ENCODE measurements at regions not wholly inside any gene's neighbourhood (a gene's known extent, or its start where the extent isn't known, plus 50 kb on each side); places are given as distances from the start of the nearest gene placed in this dataset.
"Not testable (repeated sequence)": the region's sequence is repeated elsewhere in the genome, so short reads cannot be mapped to it uniquely, and the experiment has no call there.

DNA sequence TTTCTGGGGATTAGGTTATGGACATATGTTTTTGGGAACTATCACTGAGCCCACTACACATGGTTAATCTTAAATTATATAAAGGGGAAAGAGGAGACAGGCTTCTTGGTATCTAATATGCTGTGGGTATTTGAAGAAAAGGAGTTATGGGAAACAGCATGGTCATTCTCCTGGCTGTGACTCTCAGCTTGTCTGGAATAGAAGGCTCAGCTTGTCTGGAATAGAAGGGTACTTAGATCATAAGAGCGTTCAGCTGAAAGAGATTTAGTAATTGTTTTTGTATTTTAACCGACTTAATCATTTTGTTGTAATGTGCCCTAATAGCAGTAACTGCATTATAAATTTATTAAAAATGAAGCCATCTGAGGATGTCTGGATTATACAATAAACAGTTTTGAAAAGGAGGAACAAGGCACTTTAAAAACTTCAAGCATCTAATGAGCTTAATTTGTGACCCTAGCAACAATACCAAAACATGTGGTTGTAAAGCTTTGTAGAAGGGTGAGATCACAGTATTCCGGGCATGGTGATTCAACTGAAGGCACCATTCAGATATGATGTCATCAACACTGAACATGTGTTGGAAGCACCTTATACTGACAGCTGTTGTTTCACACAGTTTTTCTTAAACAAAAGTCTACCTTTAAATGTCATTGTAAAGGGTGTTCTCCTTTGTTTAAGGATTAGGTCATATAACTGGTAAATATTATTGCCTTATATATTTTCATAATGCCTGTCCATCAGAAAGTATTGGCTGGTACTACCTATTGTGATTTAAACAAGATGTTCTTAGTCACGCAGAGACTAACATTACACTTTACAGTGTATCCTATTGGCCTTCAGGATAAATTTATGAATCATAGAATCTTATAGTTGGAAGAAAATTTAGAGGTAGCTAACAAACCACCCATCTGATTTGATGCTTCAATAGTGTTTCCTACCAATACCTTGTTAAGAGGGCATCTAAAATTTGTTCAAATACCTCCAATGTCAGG lies 2174.1 kb upstream of the WWC1 start:
- ATAC-seq (ENCODE audit: low read depth) (no peak), DNase-seq (no peak)
- no peak overlapping the region for H3K4me3 Mint-ChIP-seq
- H3K27me3 Mint-ChIP-seq, result no peaks in the 10 kb centered on the region
- no peaks in the 10 kb centered on the region for H3K4me1 Mint-ChIP-seq
- no peak overlapping the region for H3K27ac Mint-ChIP-seq
- H3K9me3 Mint-ChIP-seq, result peaks cover 5% of the 10 kb centered on the region
- H3K36me3 Mint-ChIP-seq, result no peaks in the 10 kb centered on the region
- POLR2A ChIA-PET, result no interaction called here

DNA sequence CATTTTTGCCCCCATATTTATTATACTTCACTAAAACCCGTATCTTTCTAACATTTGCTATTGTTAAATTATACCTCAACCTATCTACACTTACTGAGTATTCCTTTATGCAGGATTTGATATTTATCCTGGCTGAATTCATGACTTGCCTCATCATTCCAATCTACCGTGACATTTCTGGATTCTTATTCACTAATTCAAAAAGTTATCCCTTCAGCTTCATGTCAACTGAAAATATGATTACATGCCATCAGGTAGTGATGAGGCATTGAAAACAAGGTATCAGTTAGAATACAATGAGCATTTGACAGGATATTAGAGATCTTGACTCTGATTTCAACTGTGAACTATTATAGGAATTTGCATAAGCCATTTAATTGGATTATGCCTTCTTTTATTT lies 2171.9 kb upstream of the WWC1 start:
- no peak overlapping the region for H3K4me3 Mint-ChIP-seq
- H3K4me1 Mint-ChIP-seq, result no peaks in the 10 kb centered on the region
- no peaks in the 10 kb centered on the region for H3K36me3 Mint-ChIP-seq
- POLR2A ChIA-PET, result no interaction called here
- H3K27ac Mint-ChIP-seq, result no peak overlapping the region
- no peak for DNase-seq
- ATAC-seq (ENCODE audit: low read depth), result no peak
- peaks cover 5% of the 10 kb centered on the region for H3K9me3 Mint-ChIP-seq
- no peaks in the 10 kb centered on the region for H3K27me3 Mint-ChIP-seq

DNA sequence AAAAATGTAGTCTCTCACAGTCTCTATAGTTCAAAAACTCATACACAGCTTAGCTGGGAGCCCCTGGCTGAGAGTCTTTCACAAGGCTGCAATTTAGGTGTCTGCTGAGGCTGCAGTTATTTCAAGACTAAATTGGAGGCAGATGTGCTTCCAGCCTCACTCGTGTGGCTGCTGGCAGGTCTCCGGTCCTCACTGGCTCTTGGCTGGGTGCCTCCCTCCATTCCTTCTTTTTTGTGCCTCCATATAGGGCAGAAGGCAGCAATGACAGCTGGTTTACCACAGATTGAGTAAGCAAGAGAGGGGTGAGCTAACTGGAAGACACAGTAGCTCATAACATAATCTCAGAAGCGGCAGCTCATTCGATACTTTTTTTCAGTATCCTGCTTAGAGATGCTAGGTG lies 2167.7 kb upstream of the WWC1 start:
- no peaks in the 10 kb centered on the region for H3K27me3 Mint-ChIP-seq

DNA sequence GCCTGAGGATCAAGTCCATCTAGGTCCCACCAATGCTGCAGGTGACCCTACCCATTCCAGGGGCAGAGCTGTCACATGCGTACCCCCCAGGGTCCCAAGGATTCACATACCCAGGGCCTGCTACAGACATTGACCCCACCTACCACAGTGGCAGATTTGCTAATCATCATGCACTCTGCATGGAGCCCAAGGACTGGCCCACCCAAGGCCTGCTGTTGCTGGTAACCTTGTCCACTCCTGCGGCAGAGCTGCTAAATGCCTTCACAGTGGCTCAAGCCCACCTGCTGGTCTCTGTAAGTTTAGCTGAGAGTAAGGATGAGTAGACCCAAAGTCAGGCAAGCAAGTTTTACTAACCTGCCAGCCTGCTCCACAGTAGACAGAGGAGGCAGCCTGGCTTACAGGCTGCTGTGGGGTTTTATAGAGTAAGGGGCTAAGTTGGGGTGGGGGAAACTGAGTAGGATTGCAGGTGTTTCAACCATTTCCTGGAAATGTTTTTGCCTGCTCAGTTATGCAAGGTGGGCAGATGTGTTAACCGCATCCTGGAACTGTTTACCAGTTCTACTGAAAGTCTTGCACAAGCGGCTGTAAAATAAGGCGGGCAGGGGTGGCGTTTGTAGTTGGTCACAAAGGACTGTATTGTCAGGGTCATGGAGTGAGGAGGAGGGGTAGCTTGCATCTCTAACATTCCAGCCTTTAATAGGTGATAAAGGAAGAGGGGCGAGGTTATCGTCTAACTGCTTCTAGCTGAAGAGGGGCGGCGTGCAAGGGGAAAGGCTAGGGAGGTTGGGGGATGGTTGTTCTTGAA lies 2163.5 kb upstream of the WWC1 start:
- Mint-ChIP-seq H3K4me1 (peaks cover 2% of the 10 kb centered on the region), H3K27me3 (no peaks in the 10 kb centered on the region), H3K9me3 (peaks cover 3% of the 10 kb centered on the region), H3K36me3 (no peaks in the 10 kb centered on the region), H3K4me3 (no peak overlapping the region), H3K27ac (no peak overlapping the region)
- no peak for DNase-seq
- POLR2A ChIA-PET, result no interaction called here
- ATAC-seq (ENCODE audit: low read depth), result no peak

More for the DNA sequence above, 2167.7 kb upstream of the WWC1 start:
- POLR2A ChIA-PET, result no interaction called here
- H3K36me3 Mint-ChIP-seq, result no peaks in the 10 kb centered on the region
- peaks cover 5% of the 10 kb centered on the region for H3K9me3 Mint-ChIP-seq
- no peak overlapping the region for H3K27ac Mint-ChIP-seq
- no peak overlapping the region for H3K4me3 Mint-ChIP-seq
- ATAC-seq (ENCODE audit: low read depth) (no peak), DNase-seq (no peak)
- H3K4me1 Mint-ChIP-seq, result peaks cover 2% of the 10 kb centered on the region

DNA sequence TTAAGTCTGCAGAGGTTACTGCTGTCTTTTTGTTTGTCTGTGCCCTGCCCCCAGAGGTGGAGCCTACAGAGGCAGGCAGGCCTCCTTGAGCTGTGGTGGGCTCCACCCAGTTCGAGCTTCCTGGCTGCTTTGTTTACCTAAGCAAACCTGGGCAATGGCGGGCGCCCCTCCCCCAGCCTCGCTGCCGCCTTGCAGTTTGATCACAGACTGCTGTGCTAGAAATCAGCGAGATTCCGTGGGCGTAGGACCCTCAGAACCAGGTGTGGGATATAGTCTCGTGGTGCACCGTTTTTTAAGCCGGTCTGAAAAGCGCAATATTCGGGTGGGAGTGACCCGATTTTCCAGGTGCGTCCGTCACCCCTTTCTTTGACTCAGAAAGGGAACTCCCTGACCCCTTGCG lies 2146.3 kb upstream of the WWC1 start:
- H3K27ac Mint-ChIP-seq; H3K36me3 Mint-ChIP-seq; H3K4me1 Mint-ChIP-seq; H3K27me3 Mint-ChIP-seq; ATAC-seq (ENCODE audit: low read depth); H3K4me3 Mint-ChIP-seq; DNase-seq; H3K9me3 Mint-ChIP-seq; POLR2A ChIA-PET: not testable (repeated sequence)

DNA sequence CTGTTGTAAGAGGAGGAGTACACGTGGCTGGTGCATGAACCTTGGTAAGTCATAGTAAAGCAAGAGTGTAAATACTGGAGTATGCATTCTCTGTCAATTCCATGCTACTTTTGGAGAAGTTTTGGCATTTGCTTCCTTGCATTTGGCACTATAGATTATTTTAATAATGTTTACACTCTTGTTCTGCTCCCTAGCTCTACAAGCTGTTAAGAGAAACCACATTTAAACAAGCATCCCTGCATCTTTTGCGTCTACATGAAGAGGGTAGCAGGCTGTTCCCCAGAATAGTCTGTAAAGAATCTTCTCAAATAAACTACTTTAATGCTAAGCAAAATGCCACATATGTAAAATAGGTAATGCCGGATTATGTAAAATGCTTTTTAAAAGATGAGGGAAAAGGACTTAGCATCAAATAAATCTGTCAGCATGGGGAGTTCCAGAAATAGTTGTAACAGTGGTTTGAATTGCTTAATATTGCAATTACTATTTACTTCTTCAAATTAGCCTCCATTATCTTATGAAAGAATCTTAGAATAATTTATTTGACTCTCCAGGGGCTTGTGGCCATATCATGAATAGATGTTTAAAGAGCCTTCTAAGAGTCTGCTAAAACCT lies 2127.3 kb upstream of the WWC1 start:
- H3K27ac Mint-ChIP-seq, result no peak overlapping the region
- H3K4me1 Mint-ChIP-seq, result no peaks in the 10 kb centered on the region
- no peak overlapping the region for H3K4me3 Mint-ChIP-seq
- POLR2A ChIA-PET, result no interaction called here
- no peaks in the 10 kb centered on the region for H3K27me3 Mint-ChIP-seq
- no peak for ATAC-seq (ENCODE audit: low read depth)
- H3K36me3 Mint-ChIP-seq, result no peaks in the 10 kb centered on the region
- no peak for DNase-seq
- H3K9me3 Mint-ChIP-seq, result peaks cover 2% of the 10 kb centered on the region

DNA sequence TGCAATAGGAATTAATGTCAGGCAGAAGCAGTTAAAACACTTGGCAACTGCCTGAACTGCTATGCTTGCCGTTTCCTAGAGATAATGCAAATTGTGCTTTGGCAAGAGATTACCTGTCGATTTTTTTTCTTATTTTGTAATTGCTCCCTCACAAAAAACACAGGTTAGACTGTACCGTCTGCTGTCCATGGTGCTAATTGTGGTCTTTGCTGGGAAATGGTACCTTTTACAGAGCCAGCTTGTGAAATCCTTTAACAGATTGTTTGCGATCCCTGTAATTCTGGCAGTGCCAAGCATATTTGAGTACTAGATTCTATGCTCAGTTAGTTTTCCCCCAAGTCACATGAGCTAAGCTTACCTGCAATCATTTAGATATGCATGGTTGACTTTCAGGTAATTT lies 2125.8 kb upstream of the WWC1 start:
- Mint-ChIP-seq H3K4me3 (no peak overlapping the region), H3K27ac (no peak overlapping the region)
- no peak for DNase-seq

DNA sequence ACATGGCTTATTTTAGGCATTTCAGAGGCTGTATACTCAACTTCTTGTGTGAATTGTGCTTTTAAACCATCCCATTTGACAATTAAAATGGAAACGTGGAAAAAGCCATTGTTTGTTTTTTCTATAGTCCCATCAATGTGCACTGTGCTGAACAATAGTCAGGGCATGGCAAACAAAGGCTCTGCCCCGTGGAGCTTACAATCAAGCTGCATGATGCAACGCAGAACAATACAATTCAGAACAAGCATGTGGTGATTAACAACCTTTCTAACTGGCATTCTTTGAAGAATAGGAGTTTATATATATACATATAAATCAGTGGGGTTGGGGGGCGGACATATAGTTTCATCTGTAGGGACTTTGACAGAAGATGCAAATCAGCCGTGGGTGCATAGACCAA lies 2125.4 kb upstream of the WWC1 start:
- ATAC-seq (ENCODE audit: low read depth) (no peak), DNase-seq (no peak)
- Mint-ChIP-seq H3K4me1 (no peaks in the 10 kb centered on the region), H3K4me3 (no peak overlapping the region), H3K9me3 (peaks cover 3% of the 10 kb centered on the region), H3K36me3 (no peaks in the 10 kb centered on the region), H3K27me3 (no peaks in the 10 kb centered on the region), H3K27ac (no peak overlapping the region)
- POLR2A ChIA-PET, result no interaction called here

More for the DNA sequence above, 2125.8 kb upstream of the WWC1 start:
- no peaks in the 10 kb centered on the region for H3K27me3 Mint-ChIP-seq
- no peaks in the 10 kb centered on the region for H3K4me1 Mint-ChIP-seq
- H3K9me3 Mint-ChIP-seq, result peaks cover 3% of the 10 kb centered on the region
- no peak for ATAC-seq (ENCODE audit: low read depth)
- POLR2A ChIA-PET, result no interaction called here
- H3K36me3 Mint-ChIP-seq, result no peaks in the 10 kb centered on the region

DNA sequence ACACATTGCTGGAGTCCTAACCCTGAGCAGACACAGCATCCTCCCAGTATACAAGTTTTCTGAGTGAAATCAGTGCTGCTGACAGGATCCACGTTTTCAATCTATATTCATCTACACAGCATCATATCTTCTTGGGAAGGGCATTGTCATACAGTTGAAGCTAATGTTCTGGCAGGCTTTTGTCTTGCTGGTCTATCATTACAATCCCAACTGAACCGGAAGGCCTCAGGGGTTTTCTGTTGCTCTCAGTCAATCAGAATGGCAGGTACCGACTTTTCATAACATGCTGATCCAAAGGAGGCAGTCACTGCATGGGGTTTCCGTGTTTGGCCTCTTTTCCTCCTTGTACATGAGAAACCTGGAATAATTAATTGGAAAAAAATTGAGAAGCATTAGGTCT lies 2118.8 kb upstream of the WWC1 start:
- Mint-ChIP-seq H3K9me3 (peaks cover 6% of the 10 kb centered on the region), H3K4me1 (no peaks in the 10 kb centered on the region), H3K4me3 (no peak overlapping the region), H3K27me3 (no peaks in the 10 kb centered on the region), H3K27ac (no peak overlapping the region), H3K36me3 (no peaks in the 10 kb centered on the region)
- DNase-seq (no peak), ATAC-seq (ENCODE audit: low read depth) (no peak)
- POLR2A ChIA-PET, result no interaction called here

DNA sequence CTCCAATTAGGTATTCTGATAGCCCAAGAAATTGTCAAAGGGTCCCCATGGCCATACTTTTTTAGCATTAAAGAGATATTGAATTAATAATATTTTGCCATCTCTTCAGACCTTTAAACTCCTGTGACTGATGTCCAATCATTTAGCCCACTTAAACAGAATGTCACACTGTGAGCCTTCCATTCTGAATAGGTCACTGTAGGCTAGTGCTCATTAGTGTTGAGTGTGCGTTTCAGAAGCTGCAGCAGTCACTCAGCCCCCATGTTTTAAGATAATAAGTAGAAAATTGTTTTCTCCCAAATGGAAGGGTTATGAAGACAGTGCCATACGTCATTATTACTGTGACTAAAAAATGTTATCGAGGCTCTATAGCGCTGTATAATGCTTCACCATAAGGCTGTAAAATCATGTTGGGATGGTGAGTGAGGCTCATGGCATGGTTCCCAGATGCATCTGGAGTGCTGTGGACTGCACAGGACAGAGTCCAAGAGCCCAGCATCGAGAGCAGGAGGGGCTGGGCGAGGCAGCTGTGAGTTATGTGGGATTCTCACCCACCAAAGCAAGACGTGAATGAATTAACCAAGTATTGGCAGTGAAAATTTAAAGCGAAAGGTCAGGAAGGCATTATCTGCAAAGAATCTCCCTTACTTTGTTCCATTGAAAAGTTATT lies 2112.9 kb upstream of the WWC1 start:
- H3K4me3 Mint-ChIP-seq, result no peak overlapping the region
- POLR2A ChIA-PET, result no interaction called here
- H3K36me3 Mint-ChIP-seq, result no peaks in the 10 kb centered on the region
- no peaks in the 10 kb centered on the region for H3K27me3 Mint-ChIP-seq
- peaks cover 7% of the 10 kb centered on the region for H3K9me3 Mint-ChIP-seq
- no peak for ATAC-seq (ENCODE audit: low read depth)
- no peak overlapping the region for H3K27ac Mint-ChIP-seq
- H3K4me1 Mint-ChIP-seq, result no peaks in the 10 kb centered on the region
- no peak for DNase-seq

DNA sequence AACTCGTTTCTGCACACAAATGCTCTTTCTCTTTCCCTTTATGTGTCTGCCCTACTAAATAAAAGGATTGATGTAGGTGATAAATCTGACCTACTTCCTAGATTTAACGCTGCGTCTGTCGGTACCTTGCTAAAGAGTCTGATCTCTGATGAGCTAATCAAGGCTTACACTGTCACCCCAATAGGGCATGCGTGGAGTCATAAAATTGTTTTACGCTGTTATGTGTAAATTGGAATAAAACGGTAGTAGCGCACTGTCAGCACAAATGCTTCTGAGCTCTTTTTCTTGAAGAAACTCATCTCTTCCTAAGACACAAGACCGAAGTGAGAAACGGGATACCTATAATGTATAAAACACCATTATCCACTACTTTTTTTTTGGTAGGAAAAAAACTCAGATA lies 2106.3 kb upstream of the WWC1 start:
- Mint-ChIP-seq H3K27me3 (no peaks in the 10 kb centered on the region), H3K36me3 (no peaks in the 10 kb centered on the region), H3K4me1 (no peaks in the 10 kb centered on the region), H3K9me3 (peaks cover 4% of the 10 kb centered on the region), H3K4me3 (no peak overlapping the region), H3K27ac (no peak overlapping the region)
- DNase-seq (no peak), ATAC-seq (ENCODE audit: low read depth) (no peak)
- POLR2A ChIA-PET, result no interaction called here

DNA sequence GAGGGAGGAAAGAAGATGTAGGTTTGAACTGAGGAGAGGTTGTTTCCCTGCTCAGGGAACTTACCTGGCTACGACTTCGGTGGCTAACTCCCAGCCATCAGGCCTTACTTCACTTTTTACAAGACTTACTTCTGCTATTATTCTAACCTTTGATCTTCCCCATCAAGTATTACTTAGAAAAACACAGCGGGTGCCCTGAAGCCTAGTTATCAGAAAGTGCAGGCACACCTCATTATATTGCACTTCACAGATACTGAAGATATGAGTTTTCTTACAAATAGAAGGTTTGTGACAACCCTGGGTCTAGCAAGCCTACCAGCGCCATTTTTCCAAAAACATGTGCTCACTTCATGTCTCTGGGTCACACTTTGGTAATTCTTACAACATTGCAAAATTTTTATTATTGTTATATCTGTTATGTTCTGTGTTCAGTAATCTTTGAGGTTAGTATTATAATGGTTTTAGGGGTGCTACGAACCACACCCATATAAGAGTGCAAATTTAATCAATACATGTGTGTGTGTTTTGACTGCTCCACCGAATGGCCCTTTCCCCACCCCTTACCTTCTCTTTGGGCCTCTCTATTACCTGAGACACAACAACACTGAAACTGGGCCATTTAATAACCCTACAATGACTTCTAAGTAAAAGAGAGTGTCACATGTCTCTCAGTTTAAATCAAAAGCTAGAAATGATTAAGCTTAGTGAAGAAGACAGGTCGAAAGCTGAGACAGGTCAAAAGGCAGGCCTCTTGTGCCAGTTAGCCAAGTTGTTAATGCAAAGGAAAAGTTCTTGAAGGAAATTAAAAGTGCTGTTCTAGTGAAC lies 2102.7 kb upstream of the WWC1 start:
- Mint-ChIP-seq H3K4me1 (no peaks in the 10 kb centered on the region), H3K4me3 (no peak overlapping the region), H3K27ac (no peak overlapping the region), H3K9me3 (peaks cover 3% of the 10 kb centered on the region), H3K27me3 (no peaks in the 10 kb centered on the region), H3K36me3 (no peaks in the 10 kb centered on the region)
- POLR2A ChIA-PET, result no interaction called here
- no peak for ATAC-seq (ENCODE audit: low read depth)
- no peak for DNase-seq

DNA sequence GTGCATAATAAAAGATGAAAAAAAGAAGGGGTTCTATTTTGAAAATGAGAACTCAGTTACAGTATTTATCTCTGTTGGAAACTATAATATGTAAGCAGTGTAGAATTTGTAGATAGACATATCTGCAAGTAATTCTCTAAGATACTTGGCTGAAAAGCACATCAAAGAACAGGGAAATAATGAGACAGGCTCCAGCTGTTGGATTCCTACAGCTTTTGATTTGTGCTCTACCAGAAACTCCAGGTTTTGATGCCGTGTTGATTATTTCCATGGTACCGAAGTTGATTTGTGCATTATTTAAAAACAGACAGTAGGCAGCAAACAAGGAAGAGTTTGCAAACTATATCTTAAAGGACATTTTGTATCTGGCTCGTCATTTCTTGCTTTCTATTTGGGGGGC lies 2098.7 kb upstream of the WWC1 start:
- no peak for DNase-seq
- Mint-ChIP-seq H3K27me3 (no peaks in the 10 kb centered on the region), H3K36me3 (no peaks in the 10 kb centered on the region), H3K4me1 (no peaks in the 10 kb centered on the region), H3K9me3 (peaks cover 4% of the 10 kb centered on the region), H3K4me3 (no peak overlapping the region), H3K27ac (no peak overlapping the region)
- POLR2A ChIA-PET, result no interaction called here
- no peak for ATAC-seq (ENCODE audit: low read depth)

Measured in activated naive CD8-positive, alpha-beta T cell treated with anti-CD3 and anti-CD28 coated beads, Interleukin-2, amount 10 ng/mL, durations not matched to agents 7 days and 5 days (primary cell).